Motor neuron (in vitro differentiated cells): ENCODE measurements at regions not wholly inside any gene's neighbourhood (a gene's known extent, or its start where the extent isn't known, plus 50 kb on each side); places are given as distances from the start of the nearest gene placed in this dataset.

Source experiments
- ATAC-seq, 8 experiments: fragments of 200-7000 bp; cut with Tn5 transposase; replicated peaks in 6 of 8; 2 replicates each; pipeline ENCODE4 v1.8.0; 2021; ENCODE audit warnings: mild to moderate bottlenecking in 8 of 8, moderate library complexity in 8 of 8
- H3K27ac ChIP-seq, 2 donors: fragments of 250-450 bp; sonication (Bioruptor Pico); 2 replicates each; pipeline ENCODE4 v1.9.0; 2021; ENCODE audit warnings: antibody characterized with exemption in 2 of 2, mild to moderate bottlenecking in 2 of 2, moderate library complexity in 1 of 2
- H3K4me1 ChIP-seq, 2 donors: fragments of 250-450 bp; sonication (Bioruptor Pico); replicated peaks in 1 of 2; 2 replicates each; pipeline ENCODE4 v1.6.1; 2021; ENCODE audit warnings: antibody characterized with exemption in 2 of 2, mild to moderate bottlenecking in 2 of 2, moderate library complexity in 1 of 2
- H3K4me3 ChIP-seq, 5 donors: fragments of 250-450 bp; sonication (Bioruptor Pico); 2 replicates each; pipeline ENCODE4 v1.9.0; 2021; ENCODE audit warnings: antibody characterized with exemption in 5 of 5, mild to moderate bottlenecking in 5 of 5, moderate library complexity in 4 of 5
- WGBS, 10 experiments: fragments of 450-650 bp; shearing (Covaris generic); methylation state at CpG; one replicate each; pipeline ENCODE4 v1.0.0; 2022; 5-methylcytosine and 5-hydroxymethylcytosine counted together
- in situ Hi-C, 9 experiments: fragments of 400-800 bp; cut with MboI; loops; one replicate each; pipeline ENCODE4 v1.15.0; 2021; ENCODE audit warnings: low sequenced_read_pairs in 9 of 9, low pct_unique_long_range_greater_than_20kb in 2 of 9; ENCODE audit not compliant: unreplicated experiment in 9 of 9

DNA sequence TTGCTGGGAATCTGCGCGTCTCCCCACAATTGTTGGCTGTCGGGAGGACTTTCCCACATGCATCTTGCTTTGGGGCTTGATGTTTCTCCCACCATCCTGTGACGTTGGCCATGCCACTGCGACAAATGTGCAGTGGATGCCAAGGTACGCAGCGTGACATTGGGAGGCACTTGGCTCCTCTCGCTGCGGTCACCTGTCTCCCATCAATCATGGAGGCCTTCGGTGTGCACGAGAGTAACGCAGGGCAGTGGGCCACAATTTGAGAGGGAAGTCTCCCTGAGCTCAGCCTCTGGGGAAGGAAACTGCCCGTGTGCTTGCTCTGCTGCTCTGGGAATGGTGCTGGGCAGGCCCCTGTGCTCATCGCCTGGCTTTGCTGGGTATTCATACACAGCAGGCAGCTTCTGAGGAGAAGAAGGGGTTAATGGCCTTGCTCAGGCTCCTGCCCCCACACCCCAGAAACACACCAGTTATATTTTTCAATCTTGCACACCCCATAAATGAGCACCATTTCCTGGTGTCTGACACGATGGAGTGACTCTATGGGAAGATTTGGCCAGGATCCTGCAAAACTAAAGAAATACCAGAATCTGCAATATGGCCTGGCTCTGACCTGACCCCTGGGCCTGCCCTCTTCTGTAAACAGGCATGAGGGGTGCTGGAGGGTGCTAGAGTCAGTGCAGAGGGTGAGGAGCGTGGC lies 153.5 kb downstream of the ADAMTS15 start:
- Histone ChIP-seq H3K4me1 (peaks cover 9 to 14% of the 10 kb centered on the region in 2 donors), H3K27ac (no peak overlapping the region), H3K4me3 (no peak overlapping the region)
- no peak for ATAC-seq
- in situ Hi-C loops = no loop called here
- 80 to 100% (median 89%) methylated on average over 1 to 3 of the region's 16 CpGs; no CpG with 5 or more reads in 2 of the 10 experiments for WGBS, 10 experiments

DNA sequence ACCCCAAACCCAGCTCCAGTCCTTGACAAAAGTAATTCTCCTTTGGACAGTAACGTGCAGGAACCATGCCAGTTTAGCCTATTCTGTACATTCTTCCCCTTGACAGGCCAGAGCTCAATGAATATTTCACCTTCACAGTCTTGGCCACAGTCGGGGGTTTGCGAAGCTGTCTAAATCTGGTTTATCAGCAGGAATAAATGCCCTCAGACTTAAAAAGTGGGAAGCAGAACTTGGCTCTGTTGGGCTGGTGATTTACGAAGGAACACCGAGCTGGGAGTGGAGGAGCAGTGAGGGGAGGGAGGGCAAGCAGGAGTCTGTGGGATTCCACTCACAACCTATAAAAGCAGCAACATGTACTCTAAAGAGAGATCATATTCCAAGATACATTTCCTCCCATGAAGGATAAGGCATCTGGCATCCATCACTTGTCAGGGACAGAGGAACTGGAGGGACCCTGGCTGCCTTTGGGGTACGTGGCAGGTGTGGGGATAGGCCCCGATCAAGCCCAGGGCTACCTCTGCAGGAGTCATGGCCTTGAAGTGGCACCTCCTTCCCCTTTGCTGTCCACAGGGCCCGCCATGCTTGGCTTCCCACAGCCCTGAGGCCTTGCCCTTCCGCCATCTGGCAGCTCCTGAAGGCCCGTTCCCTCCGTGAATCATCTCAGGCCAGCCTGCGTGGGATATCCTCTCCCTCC lies 154.3 kb downstream of the ADAMTS15 start:
- no peak overlapping the region for H3K27ac ChIP-seq
- H3K4me1 ChIP-seq = peaks cover 9 to 14% of the 10 kb centered on the region in 2 donors
- in situ Hi-C loops = no loop called here
- no peak for ATAC-seq
- H3K4me3 ChIP-seq = no peak overlapping the region
- WGBS, 10 experiments = 82 to 100% (median 94%) methylated on average over 1 to 6 of the region's 12 CpGs; no CpG with 5 or more reads in 1 of the 10 experiments

DNA sequence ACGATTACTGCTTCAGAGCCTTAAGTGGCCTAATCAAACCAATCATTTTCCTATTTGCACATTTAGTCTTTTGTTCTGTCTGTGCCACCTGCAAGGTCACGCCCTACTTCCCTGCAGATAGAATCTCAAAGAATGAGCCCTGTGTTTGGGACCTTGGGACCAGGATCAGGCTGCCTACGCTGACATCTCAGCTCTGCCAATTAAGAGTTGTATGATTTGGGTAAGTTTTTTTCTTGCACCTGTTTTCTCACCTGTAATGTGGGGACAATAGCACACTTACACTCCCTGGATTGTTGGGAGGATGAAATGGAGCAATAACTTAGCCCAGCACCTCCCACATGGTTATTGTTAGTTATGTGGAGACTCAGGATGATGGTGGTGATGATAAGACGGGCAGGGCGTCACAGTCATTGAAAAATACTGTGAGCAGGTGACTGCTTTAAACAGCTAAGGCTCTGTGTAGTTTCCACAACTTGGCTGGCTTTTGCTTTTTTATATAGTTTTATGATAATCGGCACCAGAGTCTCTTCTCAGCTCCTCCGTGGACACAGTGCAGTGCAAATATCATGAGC lies 155.0 kb downstream of the ADAMTS15 start:
- peaks cover 9 to 14% of the 10 kb centered on the region in 2 donors for H3K4me1 ChIP-seq
- no peak overlapping the region for H3K27ac ChIP-seq
- ATAC-seq = no peak
- no peak overlapping the region for H3K4me3 ChIP-seq
- 76 to 100% (median 88%) methylated on average over 2 to 5 of the region's 7 CpGs; no CpG with 5 or more reads in 2 of the 10 experiments for WGBS, 10 experiments
- in situ Hi-C loops = no loop called here

DNA sequence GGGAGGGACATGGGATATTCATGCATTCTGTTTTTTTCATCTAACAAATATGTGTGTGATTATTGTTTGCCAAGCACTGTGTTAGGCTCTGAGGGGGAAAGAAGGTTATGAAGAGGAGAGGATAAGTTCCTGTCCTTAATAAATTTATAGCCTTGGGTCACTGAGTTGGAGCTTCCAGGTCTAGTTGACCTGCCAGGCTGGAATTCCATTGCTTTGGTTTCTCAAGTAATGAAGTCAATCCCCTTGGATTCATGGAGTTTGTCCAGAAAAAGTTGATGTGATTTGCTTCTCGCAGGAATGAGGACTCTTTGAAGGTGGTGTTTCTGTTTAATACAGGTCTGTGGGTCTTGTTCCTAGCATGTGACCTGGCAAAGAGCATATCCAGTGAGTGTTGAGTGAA lies 156.2 kb downstream of the ADAMTS15 start:
- in situ Hi-C loops = no loop called here
- no peak overlapping the region for H3K27ac ChIP-seq
- peaks cover 9 to 14% of the 10 kb centered on the region in 2 donors for H3K4me1 ChIP-seq
- no peak for ATAC-seq
- whole genome bisulfite sequencing, 10 experiments = 83 to 100% (median 100%) methylated on average over 1 of the region's 1 CpG; no CpG with 5 or more reads in 6 of the 10 experiments
- no peak overlapping the region for H3K4me3 ChIP-seq

DNA sequence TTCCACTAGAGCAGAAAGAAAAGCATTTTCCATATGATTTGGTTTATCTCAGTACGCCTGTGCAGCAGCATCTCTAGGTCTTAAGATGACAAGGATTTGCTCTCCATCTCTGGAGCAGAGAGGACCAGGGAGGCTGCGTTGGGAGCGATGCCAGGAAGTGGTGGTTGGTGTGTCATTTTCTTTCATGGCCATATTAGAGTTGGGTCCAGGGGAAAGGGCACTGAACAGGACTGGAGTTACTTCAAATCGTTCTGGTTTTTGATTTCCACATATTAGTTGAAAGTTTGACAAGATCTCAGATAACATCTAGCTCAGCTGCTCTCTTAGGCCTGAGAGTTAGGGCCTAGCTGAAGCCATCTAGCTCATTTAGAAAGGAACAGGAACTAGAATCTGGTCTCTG lies 157.7 kb downstream of the ADAMTS15 start:
- 75 to 96% (median 92%) methylated on average over 3 to 4 of the region's 4 CpGs; no CpG with 5 or more reads in 3 of the 10 experiments for WGBS, 10 experiments
- in situ Hi-C loops = no loop called here

DNA sequence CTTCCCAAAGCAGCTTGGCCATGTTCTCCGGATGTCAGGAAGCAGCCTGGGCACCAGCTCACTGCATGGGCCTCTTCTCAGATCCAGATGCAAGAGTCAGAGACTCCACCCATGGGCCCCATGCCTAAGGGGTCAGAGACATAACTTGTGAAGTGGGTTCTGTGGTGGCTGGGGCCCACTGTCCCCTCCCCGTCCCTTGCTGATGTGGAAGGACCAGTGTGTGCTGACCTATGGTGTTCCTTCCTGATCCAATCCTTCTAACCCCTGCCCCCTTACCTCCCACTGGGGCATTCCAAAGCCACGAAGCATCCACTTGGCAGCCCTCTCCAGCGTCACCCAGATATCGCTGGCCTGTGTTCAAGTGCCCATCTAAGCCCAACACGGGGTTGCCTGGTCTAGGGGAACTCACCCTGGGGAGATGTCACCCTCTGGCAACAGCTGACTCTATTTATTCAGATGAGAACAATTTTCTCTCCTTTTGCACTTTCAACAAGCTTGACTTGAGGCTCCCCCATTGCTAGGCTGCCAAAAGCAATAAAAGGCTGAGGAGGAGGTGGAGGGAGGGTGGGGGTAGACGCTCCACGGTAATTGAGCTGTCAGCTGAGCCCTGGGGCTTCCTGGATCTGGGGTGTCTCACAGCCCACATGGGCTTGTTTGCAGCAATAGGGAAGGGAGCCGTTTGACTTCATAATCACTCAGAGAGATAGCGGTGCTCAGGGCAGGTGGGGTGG lies 158.5 kb downstream of the ADAMTS15 start:
- H3K4me1 ChIP-seq = no peaks in the 10 kb centered on the region
- WGBS, 10 experiments = 0 to 100% (median 87%) methylated on average over 1 to 4 of the region's 10 CpGs; no CpG with 5 or more reads in 5 of the 10 experiments
- no peak overlapping the region for H3K27ac ChIP-seq
- in situ Hi-C loops = no loop called here
- peak; percentile 15 to 73 (median 50) for ATAC-seq
- no peak overlapping the region for H3K4me3 ChIP-seq

More for the DNA sequence above, 157.7 kb downstream of the ADAMTS15 start:
- H3K27ac ChIP-seq = no peak overlapping the region
- ATAC-seq = no peak
- H3K4me3 ChIP-seq = no peak overlapping the region
- peaks cover 0 to 6% of the 10 kb centered on the region in 2 donors for H3K4me1 ChIP-seq

DNA sequence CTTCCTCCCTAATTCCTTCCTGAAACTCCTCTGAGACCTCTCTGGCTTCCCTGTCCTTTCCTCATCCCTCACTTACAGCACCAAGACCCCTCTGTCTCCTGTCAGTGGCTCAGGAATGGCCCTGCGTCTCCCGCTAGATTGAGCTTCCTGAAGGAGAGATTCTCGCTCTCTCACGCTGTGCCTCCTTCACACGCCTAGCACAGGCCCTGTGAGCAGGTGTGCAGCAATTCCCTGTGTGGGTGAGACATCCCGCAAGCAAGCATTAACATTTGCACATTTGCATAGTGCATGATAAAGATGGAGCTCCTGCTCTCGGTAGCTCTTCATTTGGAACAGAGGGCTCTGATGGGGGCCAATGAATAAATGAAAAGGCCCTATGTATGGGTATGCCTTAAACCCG lies 159.8 kb downstream of the ADAMTS15 start:
- in situ Hi-C loops = no loop called here
- 54 to 100% (median 72%) methylated on average over 1 to 6 of the region's 8 CpGs; no CpG with 5 or more reads in 4 of the 10 experiments for WGBS, 10 experiments

DNA sequence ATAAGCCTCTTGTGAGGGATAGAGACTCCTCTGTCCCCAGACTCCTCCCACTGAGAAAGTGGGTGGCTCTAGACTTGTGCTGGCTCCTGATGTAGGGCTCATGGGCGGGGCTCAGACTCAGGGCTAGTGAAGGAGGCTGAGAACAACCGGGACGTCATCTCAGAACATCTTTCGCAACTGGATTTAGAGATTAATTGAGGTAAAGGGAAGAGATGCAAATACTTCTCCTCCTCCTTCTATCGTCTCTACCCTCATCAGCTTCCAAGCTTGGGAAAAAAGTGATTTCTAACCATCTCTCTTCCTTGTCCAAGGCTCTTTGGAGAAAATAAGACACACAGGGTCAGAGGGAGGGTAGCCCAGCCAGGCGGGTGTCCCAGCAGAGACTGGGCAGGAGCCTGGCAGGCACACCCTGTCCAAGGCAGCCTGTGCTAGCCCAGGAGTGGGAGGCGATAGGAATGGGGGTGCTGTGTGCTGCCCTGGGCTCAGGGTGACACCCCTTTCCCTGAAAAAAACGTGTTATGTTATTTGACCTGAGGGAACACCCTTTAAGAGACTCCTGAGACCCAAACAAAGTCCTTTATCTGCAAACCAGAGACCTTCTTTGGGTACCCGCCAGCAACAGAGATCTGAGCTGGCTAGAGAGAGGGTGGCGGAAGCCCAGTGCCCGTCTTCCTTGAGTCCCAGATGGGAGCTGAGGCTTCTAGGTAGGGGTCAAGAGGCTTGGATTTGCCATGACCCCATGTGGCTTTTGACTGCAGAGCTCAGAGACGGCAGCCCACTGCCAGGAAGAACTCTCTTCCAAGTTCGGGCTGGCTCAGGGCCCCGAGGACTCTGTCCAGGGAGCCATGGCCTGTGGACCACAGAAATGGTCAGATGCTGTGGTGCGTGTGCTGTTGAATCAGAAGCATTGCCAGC lies 160.9 kb downstream of the ADAMTS15 start:
- 28 to 87% (median 83%) methylated on average over 2 to 8 of the region's 15 CpGs; no CpG with 5 or more reads in 3 of the 10 experiments for WGBS, 10 experiments
- in situ Hi-C loops = no loop called here

More for the DNA sequence above, 159.8 kb downstream of the ADAMTS15 start:
- ATAC-seq = peak in 3 of 8 experiments; percentile 37 to 62 (median 41)
- H3K4me3 ChIP-seq = no peak overlapping the region
- peak overlapping the region in 1 of 2 donors; percentile 36 for H3K27ac ChIP-seq
- H3K4me1 ChIP-seq = no peaks in the 10 kb centered on the region

DNA sequence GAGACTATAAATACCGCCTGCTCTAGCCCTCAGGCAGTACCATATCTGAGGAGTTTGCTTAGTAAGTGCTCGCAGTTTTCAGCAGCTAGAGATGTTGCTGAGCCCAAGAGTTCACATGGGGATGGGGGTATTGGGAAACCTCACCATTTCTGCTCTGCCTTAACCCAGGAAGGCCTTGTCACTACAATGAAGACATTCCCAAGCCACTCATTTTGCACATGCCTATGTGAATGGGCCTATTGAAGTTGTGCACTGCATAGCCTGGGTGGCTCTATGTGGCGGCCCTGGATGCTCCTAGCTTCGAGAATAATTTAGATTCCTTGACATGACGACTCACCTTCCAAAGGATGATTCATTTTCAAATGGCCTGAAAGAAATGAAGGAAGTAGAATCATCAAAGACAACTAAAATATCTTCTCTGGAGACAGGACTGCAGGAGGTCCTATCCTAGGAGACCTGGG lies 163.4 kb downstream of the ADAMTS15 start:
- peak in 6 of 8 experiments; percentile 65 to 88 (median 78) for ATAC-seq
- no peak overlapping the region for H3K4me3 ChIP-seq
- H3K4me1 ChIP-seq = no peaks in the 10 kb centered on the region
- in situ Hi-C loops = no loop called here
- WGBS, 10 experiments = 43 to 90% (median 58%) methylated on average over 1 to 5 of the region's 5 CpGs; no CpG with 5 or more reads in 4 of the 10 experiments
- no peak overlapping the region for H3K27ac ChIP-seq

More for the DNA sequence above, 160.9 kb downstream of the ADAMTS15 start:
- Histone ChIP-seq H3K4me3 (no peak overlapping the region), H3K4me1 (no peaks in the 10 kb centered on the region), H3K27ac (no peak overlapping the region)
- peak in 3 of 8 experiments; percentile 62 to 77 (median 75) for ATAC-seq

DNA sequence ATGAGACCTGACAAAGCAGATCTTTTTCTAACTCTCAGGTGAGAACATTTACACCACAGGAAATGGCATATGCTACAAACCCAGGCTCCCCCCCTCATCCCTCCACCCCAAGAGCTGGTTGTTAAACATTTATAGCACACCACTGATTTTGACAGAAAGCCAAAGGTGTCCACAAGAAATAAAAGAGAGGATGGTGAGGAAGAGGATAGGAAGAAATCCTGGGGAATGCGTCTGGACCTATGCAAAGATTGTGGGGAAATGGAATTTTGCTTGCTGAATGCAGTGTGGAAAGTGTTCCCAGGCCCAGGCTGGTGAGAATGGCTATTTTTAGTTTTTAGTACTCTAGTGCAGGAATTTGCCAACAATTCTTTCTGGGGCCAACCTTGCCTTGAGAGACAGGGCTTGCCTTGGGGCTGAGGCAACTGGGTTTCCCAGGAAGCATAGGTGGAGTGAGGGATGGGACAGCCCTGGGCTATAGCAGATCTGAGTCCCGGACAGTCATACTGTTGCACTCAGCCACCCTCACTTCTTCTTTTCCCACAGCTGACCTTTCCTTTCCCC lies 163.9 kb downstream of the ADAMTS15 start:
- Histone ChIP-seq H3K4me1 (no peaks in the 10 kb centered on the region), H3K4me3 (no peak overlapping the region), H3K27ac (no peak overlapping the region)
- WGBS, 10 experiments = 33 to 100% (median 94%) methylated on average over 1 to 2 of the region's 2 CpGs; no CpG with 5 or more reads in 3 of the 10 experiments
- in situ Hi-C loops = no loop called here
- ATAC-seq = peak in 3 of 8 experiments; percentile 7 to 26 (median 12)

DNA sequence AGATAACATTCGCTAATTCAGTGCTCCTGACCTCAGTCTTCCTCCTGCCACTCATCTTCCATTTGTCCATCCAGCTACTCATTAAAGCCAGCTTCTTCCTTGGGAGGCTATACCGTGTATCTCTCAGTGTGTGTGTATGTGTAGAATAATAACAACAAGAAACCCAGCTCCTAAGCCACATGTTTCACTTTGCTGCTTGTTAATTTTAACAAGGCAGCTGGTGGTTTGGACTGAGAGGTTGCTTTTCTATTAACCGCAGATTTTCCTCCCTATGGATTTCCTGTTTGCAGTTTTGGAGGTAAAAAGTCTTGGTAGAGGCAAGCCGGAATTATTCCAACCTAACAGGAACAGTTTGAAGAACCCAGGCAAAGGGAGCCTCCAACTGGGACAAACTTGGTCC lies 165.0 kb downstream of the ADAMTS15 start:
- 43 to 100% (median 98%) methylated on average over 1 to 4 of the region's 4 CpGs; no CpG with 5 or more reads in 2 of the 10 experiments for WGBS, 10 experiments
- Histone ChIP-seq H3K4me3 (no peak overlapping the region), H3K4me1 (no peaks in the 10 kb centered on the region), H3K27ac (no peak overlapping the region)
- in situ Hi-C loops = no loop called here
- no peak for ATAC-seq
